HepG2 (cell line): ENCODE measurements at regions not wholly inside any gene's neighbourhood (a gene's known extent, or its start where the extent isn't known, plus 50 kb on each side); places are given as distances from the start of the nearest gene placed in this dataset.

Experiments used
- ATAC-seq: fragments of 200-7000 bp; cut with Tn5 transposase; 3 replicates; pipeline ENCODE4 v1.9.1; 2020; ENCODE audit warnings: mild to moderate bottlenecking, moderate library complexity
- BruUV-seq: library from RNA; stranded (reverse); fragments of 400-500 nt; replicated peaks from 2 replicates; lab custom pipeline; 2021; lab: Mats Ljungman, UMichigan
- CTCF ChIA-PET: fragments of 300-600 bp; formaldehyde crosslinking; extraction: SDS; loops from one replicate; lab custom pipeline; 2021; ENCODE audit warnings: low total read pairs, inconsistent platforms, low intra/inter-chr PET ratio; lab: Yijun Ruan, JAX
- POLR2A ChIA-PET: fragments of 350-600 bp; sonication (Branson Sonifier 250); formaldehyde crosslinking; loops from one replicate; lab custom pipeline; 2020; ENCODE audit warnings: antibody characterized with exemption, inconsistent platforms; lab: Yijun Ruan, JAX
- DNase-seq: peaks from one replicate; pipeline ENCODE4 v3.0.0-alpha.2; 2015; ENCODE audit warnings: low spot score
- FAIRE-seq: peaks from 3 replicates; lab custom pipeline; 2011; peaks lifted over from hg19 to GRCh38; lab: Jason Lieb, UNC
- H2AFZ ChIP-seq: one replicate; pipeline ENCODE4 v1.6.1; 2011; ENCODE audit warnings: low read length, inconsistent platforms
- H3K27ac ChIP-seq: fragments of 300-600 bp; 3 replicates; pipeline ENCODE4 v1.8.0; 2011; ENCODE audit warnings: mixed run types, mild to moderate bottlenecking, mixed read lengths, low read length, inconsistent platforms; ENCODE audit not compliant: insufficient read depth; ENCODE audit errors: extremely low read length
- H3K27me3 ChIP-seq, 2 experiments: fragments of 200-600 bp in 1 of 2; 2 replicates in 1 of 2; 3 replicates in 1 of 2; pipeline versions ENCODE4 v1.6.0 to v1.8.0; 2011; ENCODE audit warnings: low read length in 2 of 2, mild to moderate bottlenecking in 2 of 2, moderate library complexity in 2 of 2, inconsistent platforms in 1 of 2; ENCODE audit not compliant: insufficient read depth in 2 of 2, control insufficient read depth in 1 of 2
- H3K36me3 ChIP-seq, 2 experiments: fragments of 200-600 bp in 1 of 2; replicated peaks in 1 of 2; 2 replicates in 1 of 2; 3 replicates in 1 of 2; pipeline versions ENCODE4 v1.5.1 to v1.8.0; 2011; ENCODE audit warnings: low read length in 2 of 2, inconsistent platforms in 1 of 2; ENCODE audit not compliant: insufficient read depth in 2 of 2, control insufficient read depth in 1 of 2
- H3K4me1 ChIP-seq: 2 replicates; pipeline ENCODE4 v1.5.1; 2012; ENCODE audit warnings: low read length, inconsistent platforms; ENCODE audit not compliant: insufficient read depth
- H3K4me2 ChIP-seq: 2 replicates; pipeline ENCODE4 v1.6.0; 2011; ENCODE audit warnings: low read depth, low read length, inconsistent platforms
- H3K4me3 ChIP-seq, 3 experiments: fragments of 200-600 bp in 1 of 3; sonication (generic), shearing (Covaris generic) in 1 of 3; replicated peaks in 1 of 3; 2 replicates each; pipeline ENCODE4 v1.5.1; 2011 to 2016; ENCODE audit warnings: low read length in 3 of 3, inconsistent platforms in 2 of 3, low read depth in 2 of 3, mild to moderate bottlenecking in 2 of 3, control low read depth in 1 of 3, mixed read lengths in 1 of 3; ENCODE audit not compliant: insufficient read depth in 1 of 3
- H3K79me2 ChIP-seq: one replicate; pipeline ENCODE4 v1.6.1; 2011; ENCODE audit warnings: low read length, inconsistent platforms; ENCODE audit not compliant: insufficient read depth
- H3K9ac ChIP-seq: 2 replicates; pipeline ENCODE4 v1.6.0; 2011; ENCODE audit warnings: mild to moderate bottlenecking, low read depth, low read length, inconsistent platforms; ENCODE audit not compliant: insufficient read depth
- H3K9me3 ChIP-seq: 2 replicates; pipeline ENCODE4 v1.5.1; 2012; ENCODE audit warnings: mild to moderate bottlenecking, low read length
- H4K20me1 ChIP-seq: 2 replicates; pipeline ENCODE4 v1.6.0; 2011; ENCODE audit warnings: inconsistent platforms, mild to moderate bottlenecking, low read length, moderate library complexity; ENCODE audit not compliant: insufficient read depth
- CREM ChIP-seq, 2 experiments: sonication (generic) in 1 of 2; formaldehyde crosslinking in 1 of 2; IDR thresholded peaks; 2 replicates each; pipeline versions ENCODE4 v1.4.0 to v1.6.1; 2016 to 2020; ENCODE audit warnings: antibody characterized with exemption in 1 of 2, mild to moderate bottlenecking in 1 of 2, missing genetic modification reagents in 1 of 2
- ELK4 ChIP-seq: sonication (generic); formaldehyde crosslinking; IDR thresholded peaks from 2 replicates; pipeline ENCODE4 v1.9.0; 2021; ENCODE audit warnings: missing genetic modification reagents, borderline replicate concordance
- KDM6A ChIP-seq: IDR thresholded peaks from 2 replicates; pipeline ENCODE4 v1.6.1; 2016; ENCODE audit warnings: low read depth
- NFRKB ChIP-seq: fragments of 450-650 bp; IDR thresholded peaks from 2 replicates; pipeline ENCODE4 v1.6.1; 2017
- ONECUT2 ChIP-seq: sonication (generic); formaldehyde crosslinking; IDR thresholded peaks from 2 replicates; pipeline ENCODE4 v1.4.0; 2020; ENCODE audit warnings: missing genetic modification reagents
- ZFAT ChIP-seq: sonication (generic); formaldehyde crosslinking; conservative IDR thresholded peaks from 2 replicates; pipeline ENCODE4 v1.8.1; 2023; ENCODE audit warnings: missing genetic modification reagents, inconsistent platforms
- ZFP82 ChIP-seq: sonication (generic); formaldehyde crosslinking; IDR thresholded peaks from 2 replicates; pipeline ENCODE4 v1.5.1; 2020; ENCODE audit warnings: mild to moderate bottlenecking, missing genetic modification reagents, borderline replicate concordance
- ZNF225 ChIP-seq: sonication (generic); formaldehyde crosslinking; IDR thresholded peaks from 2 replicates; pipeline ENCODE4 v1.4.0; 2020; ENCODE audit warnings: mild to moderate bottlenecking, missing genetic modification reagents
- ZNF318 ChIP-seq: sonication (generic); formaldehyde crosslinking; IDR thresholded peaks from 2 replicates; pipeline ENCODE4 v1.4.0; 2020; ENCODE audit warnings: mild to moderate bottlenecking, missing genetic modification reagents
- ZNF569 ChIP-seq: sonication (generic); formaldehyde crosslinking; IDR thresholded peaks from 2 replicates; pipeline ENCODE4 v1.5.0; 2020; ENCODE audit warnings: mild to moderate bottlenecking, missing genetic modification reagents, moderate library complexity, borderline replicate concordance
- ZNF841 ChIP-seq: sonication (generic); formaldehyde crosslinking; IDR thresholded peaks from 2 replicates; pipeline ENCODE4 v1.8.1; 2023; ENCODE audit warnings: missing genetic modification reagents, borderline replicate concordance
- whole genome bisulfite sequencing: methylation state at CpG from one replicate; pipeline ENCODE4 v1.1.6; 2017; ENCODE audit warnings: low lambda C conversion rate; 5-methylcytosine and 5-hydroxymethylcytosine counted together
- in situ Hi-C: cut with HindIII; loops from 2 replicates; pipeline ENCODE4 v1.10.0; 2017; ENCODE audit warnings: low pct_unique_long_range_greater_than_20kb; ENCODE audit not compliant: extremely low pct_ligation_motif_present
- intact Hi-C: fragments of 100-400 bp; cut with micrococcal nuclease; formaldehyde crosslinking; loops from one replicate; pipeline ENCODE4 v1.10.0; 2022; ENCODE audit not compliant: unreplicated experiment

- Histone ChIP-seq H4K20me1 (no peaks in the 10 kb centered on the region), H3K27me3 (no peaks in the 10 kb centered on the region), H3K36me3 (no peaks in the 10 kb centered on the region), H3K27ac (no peak overlapping the region), H2AFZ (no peak overlapping the region), H3K4me1 (no peaks in the 10 kb centered on the region), H3K79me2 (no peaks in the 10 kb centered on the region), H3K9me3 (0 out of 2 replicates have a peak, but pooled peaks cover 5% of the 10 kb centered on the region), H3K9ac (no peak overlapping the region), H3K4me3 (no peak overlapping the region), H3K4me2 (no peak overlapping the region)
- no peak for ATAC-seq
- FAIRE-seq = no peak
- BruUV-seq = no TSS peak
- 49% methylated on average over 3 of the region's 3 CpGs for WGBS
- ChIA-PET CTCF (no interaction called here), POLR2A (no interaction called here)
- in situ Hi-C loops = no loop called here
- TF ChIP-seq CREM (IDR thresholded peaks at IDR 0.05) (no peak), CREM (CRISPR knock-in tag; IDR thresholded peaks at IDR 0.05) (no peak), ELK4 (CRISPR knock-in tag) (no peak), ONECUT2 (CRISPR knock-in tag) (no peak), ZNF569 (CRISPR knock-in tag) (no peak), ZNF225 (no peak), KDM6A (CRISPR knock-in tag) (no peak), ZFAT (CRISPR knock-in tag) (no peak), ZFP82 (no peak)
- no peak for DNase-seq
- intact Hi-C loops = no loop called here
These were observed 370.5 kb downstream of the MDFIC start for GRCh38 chr7:115292381-115292780.

- Histone ChIP-seq H2AFZ (no peak overlapping the region), H3K9ac (no peak overlapping the region), H3K4me1 (no peaks in the 10 kb centered on the region), H3K27ac (no peak overlapping the region), H3K27me3 (no peaks in the 10 kb centered on the region), H3K4me3 (no peak overlapping the region), H4K20me1 (no peaks in the 10 kb centered on the region), H3K9me3 (0 out of 2 replicates have a peak, but pooled peaks cover 5% of the 10 kb centered on the region), H3K79me2 (no peaks in the 10 kb centered on the region), H3K36me3 (no peaks in the 10 kb centered on the region), H3K4me2 (no peak overlapping the region)
- no peak for DNase-seq
- ChIA-PET POLR2A (no interaction called here), CTCF (no interaction called here)
- in situ Hi-C loops = no loop called here
- ATAC-seq = no peak
- BruUV-seq = no TSS peak
- WGBS = 2% methylated on average over 2 of the region's 2 CpGs
- intact Hi-C loops = no loop called here
- FAIRE-seq = no peak
- TF ChIP-seq ZNF318 (CRISPR knock-in tag) = no peak
- no peak for TF ChIP-seq ZNF841 (CRISPR knock-in tag)
- no peak for TF ChIP-seq NFRKB
These were observed 368.1 kb downstream of the MDFIC start for GRCh38 chr7:115289971-115290370.
